ENCODE measurements at regions not wholly inside any gene's neighbourhood (a gene's known extent, or its start where the extent isn't known, plus 50 kb on each side); places are given as distances from the start of the nearest gene placed in this dataset.

DNA sequence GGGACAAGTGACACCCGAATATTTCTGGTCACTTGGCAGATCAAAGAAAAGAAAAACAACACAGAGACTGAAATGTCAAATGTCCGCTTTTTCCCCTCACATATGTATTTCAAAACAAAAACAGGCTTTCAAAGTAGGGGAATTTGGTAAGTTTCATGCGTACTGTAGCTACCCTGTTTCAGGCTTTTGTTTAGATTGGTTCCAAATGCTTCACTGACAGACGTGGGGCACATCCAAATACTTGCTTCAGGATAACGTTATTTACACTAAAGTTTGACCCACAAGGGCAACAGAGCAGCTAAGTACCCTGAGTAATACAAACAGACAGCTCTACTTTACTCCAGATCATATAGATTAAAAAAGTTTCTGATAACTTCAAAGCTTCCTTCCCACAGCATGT lies 804.5 kb upstream of the POU3F4 start:
- no peak for TF ChIP-seq POLR2A (IDR thresholded peaks at IDR 0.05)
- TF ChIP-seq, protein P1, sequence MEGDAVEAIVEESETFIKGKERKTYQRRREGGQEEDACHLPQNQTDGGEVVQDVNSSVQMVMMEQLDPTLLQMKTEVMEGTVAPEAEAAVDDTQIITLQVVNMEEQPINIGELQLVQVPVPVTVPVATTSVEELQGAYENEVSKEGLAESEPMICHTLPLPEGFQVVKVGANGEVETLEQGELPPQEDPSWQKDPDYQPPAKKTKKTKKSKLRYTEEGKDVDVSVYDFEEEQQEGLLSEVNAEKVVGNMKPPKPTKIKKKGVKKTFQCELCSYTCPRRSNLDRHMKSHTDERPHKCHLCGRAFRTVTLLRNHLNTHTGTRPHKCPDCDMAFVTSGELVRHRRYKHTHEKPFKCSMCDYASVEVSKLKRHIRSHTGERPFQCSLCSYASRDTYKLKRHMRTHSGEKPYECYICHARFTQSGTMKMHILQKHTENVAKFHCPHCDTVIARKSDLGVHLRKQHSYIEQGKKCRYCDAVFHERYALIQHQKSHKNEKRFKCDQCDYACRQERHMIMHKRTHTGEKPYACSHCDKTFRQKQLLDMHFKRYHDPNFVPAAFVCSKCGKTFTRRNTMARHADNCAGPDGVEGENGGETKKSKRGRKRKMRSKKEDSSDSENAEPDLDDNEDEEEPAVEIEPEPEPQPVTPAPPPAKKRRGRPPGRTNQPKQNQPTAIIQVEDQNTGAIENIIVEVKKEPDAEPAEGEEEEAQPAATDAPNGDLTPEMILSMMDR (IDR thresholded peaks at IDR 0.05) = no peak
